ENCODE measurements at regions not wholly inside any gene's neighbourhood (a gene's known extent, or its start where the extent isn't known, plus 50 kb on each side); places are given as distances from the start of the nearest gene placed in this dataset.

- TF ChIP-seq FOXA1 (IDR thresholded peaks at IDR 0.05): no peak
- TF ChIP-seq ELF4 (IDR thresholded peaks at IDR 0.05): no peak
- TF ChIP-seq CTBP1 (IDR thresholded peaks at IDR 0.05; ENCODE audit: borderline replicate concordance): no peak
Measured at GRCh38 chr11:11036848-11037732, 179.2 kb upstream of the ZBED5 start.
